Heart left ventricle (tissue), 16 donors: ENCODE measurements at regions not wholly inside any gene's neighbourhood (a gene's known extent, or its start where the extent isn't known, plus 50 kb on each side); places are given as distances from the start of the nearest gene placed in this dataset.

Experiments used
- ATAC-seq, 4 donors: fragments of 200-7000 bp; cut with Tn5 transposase; one replicate each; pipeline ENCODE4 v1.9.1; 2020 to 2022; ENCODE audit warnings: moderate library complexity in 4 of 4, mild to moderate bottlenecking in 3 of 4, moderate number of reproducible peaks in 1 of 4
- DNase-seq, 5 donors: peaks; one replicate each; pipeline ENCODE4 v3.0.0-alpha.2; 2020
- H3K27ac ChIP-seq, 12 donors: fragments of 200-600 bp; sonication (generic) in 4 of 12; one replicate each; pipeline versions ENCODE4 v1.5.0 to v1.8.0; 2016 to 2022; ENCODE audit warnings: mild to moderate bottlenecking in 2 of 12
- H3K27me3 ChIP-seq, 9 donors: fragments of 200-600 bp; sonication (generic) in 2 of 9; one replicate each; pipeline versions ENCODE4 v1.5.1 to v1.8.0; 2016 to 2022; ENCODE audit warnings: mild to moderate bottlenecking in 3 of 9
- H3K36me3 ChIP-seq, 9 donors: fragments of 200-600 bp; sonication (generic) in 2 of 9; one replicate each; pipeline versions ENCODE4 v1.5.0 to v1.8.0; 2018 to 2022; ENCODE audit warnings: mild to moderate bottlenecking in 2 of 9
- H3K4me1 ChIP-seq, 12 donors: fragments of 200-600 bp; sonication (generic) in 4 of 12; one replicate each; pipeline versions ENCODE4 v1.5.0 to v1.8.0; 2016 to 2022; ENCODE audit warnings: mild to moderate bottlenecking in 3 of 12
- H3K4me3 ChIP-seq, 12 donors: fragments of 200-600 bp; sonication (generic) in 4 of 12; one replicate each; pipeline versions ENCODE4 v1.5.0 to v1.8.0; 2017 to 2022; ENCODE audit warnings: mild to moderate bottlenecking in 9 of 12, moderate library complexity in 4 of 12
- H3K9me3 ChIP-seq, 12 donors: fragments of 200-600 bp; sonication (generic) in 4 of 12; one replicate each; pipeline versions ENCODE4 v1.5.0 to v1.8.0; 2016 to 2022; ENCODE audit warnings: mild to moderate bottlenecking in 1 of 12
- CTCF ChIP-seq, 12 donors: fragments of 200-600 bp; sonication (generic) in 4 of 12; IDR thresholded peaks; one replicate each; pipeline versions ENCODE4 v1.5.0 to v1.8.0; 2018 to 2022; ENCODE audit warnings: antibody characterized with exemption in 12 of 12, mild to moderate bottlenecking in 5 of 12
- POLR2A ChIP-seq, 2 donors: fragments of 450-650 bp; IDR thresholded peaks; one replicate each; pipeline ENCODE4 v1.6.1; 2017; ENCODE audit warnings: antibody characterized with exemption in 2 of 2, mild to moderate bottlenecking in 2 of 2, moderate library complexity in 2 of 2
- WGBS, 4 donors: extraction: QIAGEN DNeasy Blood & Tissue Kit in 2 of 4; methylation state at CpG; one replicate each; pipeline versions ENCODE4 v1.1.5 to v1.1.7; 2013 to 2018; 5-methylcytosine and 5-hydroxymethylcytosine counted together
- intact Hi-C, 10 donors: fragments of 100-400 bp; cut with DNase I; formaldehyde crosslinking; loops; one replicate each; pipeline versions ENCODE4 v1.11.1 to v1.14.2; 2022
- donor health status: ischemic (EF 13 %, LVEDD 7.1; RV severe dilation, severe dysfunction).
- donor health status: healthy with polysubstance abuse.
- donor health status: DM: no; HTN: yes; CAD: no.
- donor health status: DM: no; HTN: no; CAD: no.
- donor health status: ischemic (EF 25% LVEDD 6.9; RV normal size, moderate dysfunction).
- donor health status: ischemic (EF 25% LVEDD 5.7; RV mildly dilated, moderate dysfunction).
- donor health status: healthy.
- donor health status: DM: yes; HTN: yes; CAD: no.
- donor health status: ischemic (EF 35%, LVEDD 5.7; RV mildly dilated, moderate dysfunction).
- donor health status: nonischemic (EF 11% LVEDD 7.7; RV severe dilation, severe dysfunction).
- donor health status: DM: yes; HTN: yes; CAD: no.
- donor health status: PGD.
- donor health status: ischemic (EF 29% LVEDD 5.4; RV normal size, mild dysfunction).
- donor health status: nonischemic (EF 23%, LVEDD 6.1; RV moderate dilation, normal function).

- Histone ChIP-seq H3K27me3 (no peaks in the 10 kb centered on the region), H3K27ac (no peak overlapping the region), H3K4me1 (no peaks in the 10 kb centered on the region), H3K4me3 (no peak overlapping the region), H3K36me3 (no peaks in the 10 kb centered on the region), H3K9me3 (no peaks in the 10 kb centered on the region)
- TF ChIP-seq POLR2A (IDR thresholded peaks at IDR 0.05) (no peak), CTCF (IDR thresholded peaks at IDR 0.05) (no peak)
- intact Hi-C loops: no loop called here
- WGBS, 4 donors: 62 to 73% (median 66%) methylated on average over 3 of the region's 3 CpGs
- DNase-seq (no peak), ATAC-seq (no peak)
Observed at GRCh38 chr14:29035134-29035533, 268.5 kb downstream of the FOXG1 start.

DNA sequence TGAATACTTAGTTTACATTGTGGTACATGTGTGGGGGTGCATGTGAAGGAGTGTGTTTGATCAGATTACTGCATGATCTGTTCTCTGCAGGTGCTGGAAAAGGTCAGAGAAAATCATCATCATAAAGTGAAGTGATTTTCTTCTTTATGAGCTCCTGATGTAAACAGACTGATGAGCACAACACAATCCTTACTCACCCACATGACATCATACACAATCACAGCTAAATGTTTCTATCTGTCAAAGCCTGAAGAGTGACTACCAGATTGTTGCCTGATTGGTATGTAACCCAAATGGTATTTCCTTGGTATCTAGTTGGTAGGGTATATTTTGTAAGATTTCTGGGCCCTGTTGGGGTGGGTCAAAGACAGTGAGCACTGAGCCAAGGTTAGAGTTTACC, 270.8 kb downstream of the FOXG1 start:
- no peaks in the 10 kb centered on the region for H3K4me1 ChIP-seq
- H3K9me3 ChIP-seq: no peaks in the 10 kb centered on the region
- no peaks in the 10 kb centered on the region for H3K27me3 ChIP-seq
- no peak overlapping the region for H3K27ac ChIP-seq
- intact Hi-C loops: no loop called here
- no peak for TF ChIP-seq CTCF (IDR thresholded peaks at IDR 0.05)
- no peak for TF ChIP-seq POLR2A (IDR thresholded peaks at IDR 0.05)
- no peaks in the 10 kb centered on the region for H3K36me3 ChIP-seq
- no peak for DNase-seq
- no peak for ATAC-seq
- H3K4me3 ChIP-seq: no peak overlapping the region

DNA sequence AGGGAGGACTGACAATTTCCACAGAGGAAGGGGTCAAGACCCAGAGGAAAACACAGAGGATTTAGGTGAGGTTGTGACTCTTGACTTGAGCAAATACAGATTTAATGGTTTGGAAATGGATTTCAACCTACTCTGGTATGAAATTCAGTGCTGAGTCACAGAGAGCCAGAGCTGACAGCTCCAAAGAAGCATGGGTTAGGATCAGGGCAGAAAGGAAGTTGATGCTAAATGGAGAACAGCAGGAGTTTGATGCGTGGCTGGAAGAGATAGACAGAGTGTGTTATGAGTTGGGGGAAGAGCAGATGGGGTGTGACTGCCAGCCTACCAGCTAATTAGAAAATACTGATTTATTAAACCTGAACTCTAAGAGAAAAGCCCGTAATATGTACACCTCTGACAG, 272.6 kb downstream of the FOXG1 start:
- no peak for DNase-seq
- no peak overlapping the region for H3K4me3 ChIP-seq
- H3K4me1 ChIP-seq: no peaks in the 10 kb centered on the region
- H3K9me3 ChIP-seq: no peaks in the 10 kb centered on the region
- H3K27ac ChIP-seq: no peak overlapping the region
- TF ChIP-seq POLR2A (IDR thresholded peaks at IDR 0.05): no peak
- no peak for TF ChIP-seq CTCF (IDR thresholded peaks at IDR 0.05)
- no peaks in the 10 kb centered on the region for H3K36me3 ChIP-seq
- ATAC-seq: no peak
- WGBS, 4 donors: 48 to 54% (median 52%) methylated on average over 2 of the region's 2 CpGs
- intact Hi-C loops: no loop called here
- H3K27me3 ChIP-seq: no peaks in the 10 kb centered on the region

DNA sequence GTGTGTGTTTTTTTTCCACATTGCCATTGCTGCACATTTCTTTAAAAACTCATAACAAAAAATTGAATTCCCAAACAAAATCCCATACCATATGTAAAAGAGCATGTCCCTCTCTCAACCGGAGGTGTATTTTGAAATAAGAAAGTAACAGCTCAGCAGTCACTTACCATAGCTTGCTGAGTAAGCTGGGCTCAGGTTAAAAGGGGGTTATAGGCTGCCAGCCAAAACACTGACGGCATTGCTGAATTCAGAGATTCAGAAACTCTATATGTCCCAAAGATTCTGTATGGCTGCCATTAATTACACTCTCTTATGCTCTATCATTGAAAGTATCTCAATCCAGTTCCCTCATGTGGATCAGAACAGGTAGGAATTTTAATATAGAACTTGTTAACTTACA, 276.0 kb downstream of the FOXG1 start:
- H3K9me3 ChIP-seq: peaks cover 0 to 4% (median 0%) of the 10 kb centered on the region in 12 donors
- intact Hi-C loops: no loop called here
- WGBS, 4 donors: 69 to 79% (median 76%) methylated on average over 2 of the region's 2 CpGs
- H3K4me3 ChIP-seq: no peak overlapping the region
- TF ChIP-seq POLR2A (IDR thresholded peaks at IDR 0.05): no peak
- TF ChIP-seq CTCF (IDR thresholded peaks at IDR 0.05): no peak
- ATAC-seq (no peak), DNase-seq (no peak)
- no peaks in the 10 kb centered on the region for H3K36me3 ChIP-seq
- H3K27me3 ChIP-seq: no peaks in the 10 kb centered on the region
- no peak overlapping the region for H3K27ac ChIP-seq
- no peaks in the 10 kb centered on the region for H3K4me1 ChIP-seq
